Neural cell (in vitro differentiated cells): ENCODE measurements at regions not wholly inside any gene's neighbourhood (a gene's known extent, or its start where the extent isn't known, plus 50 kb on each side); places are given as distances from the start of the nearest gene placed in this dataset.

Experiments used
- H2AFZ ChIP-seq: fragments of 200-600, 300-800 bp; sonication (generic), shearing (Covaris generic); 2 replicates; pipeline ENCODE4 v1.6.0; 2014; ENCODE audit warnings: low read depth, mild to moderate bottlenecking, antibody characterized with exemption, low read length, moderate library complexity
- H3F3A ChIP-seq: fragments of 200-600 bp; shearing (Covaris generic); 2 replicates; pipeline ENCODE4 v1.6.1; 2016; ENCODE audit warnings: mild to moderate bottlenecking, moderate library complexity, mixed read lengths, antibody characterized with exemption, low read length; ENCODE audit not compliant: insufficient read depth, poor library complexity, severe bottlenecking
- H3K27ac ChIP-seq: fragments of 200-600, 300-800 bp; sonication (generic), shearing (Covaris generic); 2 replicates; pipeline ENCODE4 v1.5.1; 2014; ENCODE audit warnings: mild to moderate bottlenecking, low read length, moderate library complexity
- H3K27me3 ChIP-seq: fragments of 300-800, 200-600 bp; sonication (generic), shearing (Covaris generic); 2 replicates; pipeline ENCODE4 v1.6.0; 2014; ENCODE audit warnings: mild to moderate bottlenecking, low read depth, low read length, moderate library complexity; ENCODE audit not compliant: insufficient read depth
- H3K36me3 ChIP-seq: fragments of 300-800, 200-600 bp; sonication (generic), shearing (Covaris generic); 2 replicates; pipeline ENCODE4 v1.5.1; 2014; ENCODE audit warnings: mild to moderate bottlenecking, antibody characterized with exemption, low read length, moderate library complexity; ENCODE audit not compliant: insufficient read depth
- H3K4me2 ChIP-seq: fragments of 300-800, 200-600 bp; sonication (generic), shearing (Covaris generic); 2 replicates; pipeline ENCODE4 v1.6.0; 2014; ENCODE audit warnings: mild to moderate bottlenecking, low read length
- H3K4me3 ChIP-seq: fragments of 300-800, 200-600 bp; sonication (generic), shearing (Covaris generic); 2 replicates; pipeline ENCODE4 v1.5.1; 2014; ENCODE audit warnings: mild to moderate bottlenecking, low read length, moderate library complexity
- H3K79me2 ChIP-seq: fragments of 200-600 bp; shearing (Covaris generic); replicated peaks from 2 replicates; pipeline ENCODE4 v1.6.0; 2014; ENCODE audit warnings: mild to moderate bottlenecking, low read length, moderate library complexity; ENCODE audit not compliant: insufficient read depth
- H3K9ac ChIP-seq: fragments of 300-800, 200-600 bp; sonication (generic), shearing (Covaris generic); 2 replicates; pipeline ENCODE4 v1.6.1; 2016; ENCODE audit warnings: mild to moderate bottlenecking, low read length, mixed read lengths
- H3K9me2 ChIP-seq: fragments of 200-600 bp; shearing (Covaris generic); 2 replicates; pipeline ENCODE4 v1.6.1; 2016; ENCODE audit warnings: mild to moderate bottlenecking, low read length, mixed read lengths; ENCODE audit not compliant: insufficient read depth
- H3K9me3 ChIP-seq: fragments of 200-600, 300-800 bp; sonication (generic), shearing (Covaris generic); 2 replicates; pipeline ENCODE4 v1.6.1; 2016; ENCODE audit warnings: mild to moderate bottlenecking, mixed run types, low read length, moderate library complexity, mixed read lengths
- H4K20me1 ChIP-seq: fragments of 200-600 bp; shearing (Covaris generic); 2 replicates; pipeline ENCODE4 v1.6.1; 2016; ENCODE audit warnings: mild to moderate bottlenecking, mixed run types; ENCODE audit not compliant: insufficient read depth
- CTCF ChIP-seq: fragments of 450-650 bp; IDR thresholded peaks from 2 replicates; pipeline ENCODE4 v1.5.1; 2014; ENCODE audit warnings: antibody characterized with exemption, mild to moderate bottlenecking, moderate library complexity; ENCODE audit not compliant: poor library complexity, severe bottlenecking
- EZH2 ChIP-seq: fragments of 200-600, 300-800 bp; shearing (Covaris generic), sonication (generic); IDR thresholded peaks from 2 replicates; pipeline ENCODE4 v1.6.1; 2014; ENCODE audit warnings: antibody characterized with exemption, low read length, borderline replicate concordance, mild to moderate bottlenecking; ENCODE audit not compliant: insufficient read depth, poor library complexity, severe bottlenecking
- POLR2AphosphoS5 ChIP-seq: IDR thresholded peaks from 2 replicates; pipeline ENCODE4 v1.6.1; 2012
- RAD21 ChIP-seq: fragments of 450-650 bp; conservative IDR thresholded peaks from 2 replicates; pipeline ENCODE4 v1.6.1; 2014; ENCODE audit warnings: antibody characterized with exemption, mild to moderate bottlenecking, moderate library complexity
- REST ChIP-seq: IDR thresholded peaks from 2 replicates; pipeline ENCODE4 v1.6.1; 2012; ENCODE audit warnings: borderline replicate concordance
- SMC3 ChIP-seq: fragments of 450-650 bp; conservative IDR thresholded peaks from 2 replicates; pipeline ENCODE4 v1.6.1; 2014; ENCODE audit warnings: antibody characterized with exemption, mild to moderate bottlenecking, moderate library complexity; ENCODE audit not compliant: poor library complexity
- TAF1 ChIP-seq: IDR thresholded peaks from 2 replicates; pipeline ENCODE4 v1.6.1; 2012; ENCODE audit warnings: low read depth

- Histone ChIP-seq H3K36me3 (no peaks in the 10 kb centered on the region), H2AFZ (no peak overlapping the region), H3K79me2 (no peaks in the 10 kb centered on the region), H3K4me2 (no peak overlapping the region), H3K4me3 (no peak overlapping the region), H3K27ac (peak overlapping the region; percentile 36), H3F3A (no peaks in the 10 kb centered on the region), H3K9ac (no peak overlapping the region), H3K9me3 (no peaks in the 10 kb centered on the region), H3K27me3 (no peaks in the 10 kb centered on the region), H3K9me2 (no peaks in the 10 kb centered on the region), H4K20me1 (no peaks in the 10 kb centered on the region)
- no peak for TF ChIP-seq EZH2
- TF ChIP-seq TAF1 = no peak
- TF ChIP-seq POLR2AphosphoS5 = peak; percentile 67
- no peak for TF ChIP-seq CTCF
- peak; percentile 75 for TF ChIP-seq REST
- TF ChIP-seq RAD21 = no peak
- TF ChIP-seq SMC3 = no peak
Measured at GRCh38 chr16:6232056-6232455, 1100.6 kb upstream of the RBFOX1 start.

- no peaks in the 10 kb centered on the region for H3K36me3 ChIP-seq
Measured at GRCh38 chr16:6231398-6231797, 1101.2 kb upstream of the RBFOX1 start.

More at GRCh38 chr16:6231398-6231797, 1101.2 kb upstream of the RBFOX1 start:
- H3K9ac ChIP-seq = no peak overlapping the region
- H3K9me2 ChIP-seq = no peaks in the 10 kb centered on the region
- no peaks in the 10 kb centered on the region for H3K79me2 ChIP-seq
- H3F3A ChIP-seq = no peaks in the 10 kb centered on the region
- H4K20me1 ChIP-seq = no peaks in the 10 kb centered on the region
- no peaks in the 10 kb centered on the region for H3K9me3 ChIP-seq
- TF ChIP-seq POLR2AphosphoS5 (no peak), REST (no peak)
- no peak overlapping the region for H3K27ac ChIP-seq
- no peaks in the 10 kb centered on the region for H3K27me3 ChIP-seq
- no peak overlapping the region for H3K4me2 ChIP-seq
- no peak overlapping the region for H3K4me3 ChIP-seq
- H2AFZ ChIP-seq = no peak overlapping the region
